Neuronal stem cell (in vitro differentiated cells): ENCODE measurements at regions not wholly inside any gene's neighbourhood (a gene's known extent, or its start where the extent isn't known, plus 50 kb on each side); places are given as distances from the start of the nearest gene placed in this dataset.

ENCODE experiments used
- DNase-seq: peaks from one replicate; pipeline ENCODE4 v3.0.0-alpha.2; 2013; ENCODE audit warnings: low spot score
- H2AFZ ChIP-seq: one replicate; pipeline ENCODE4 v1.6.1; 2013; ENCODE audit warnings: mild to moderate bottlenecking, low read length, inconsistent platforms
- H2AK5ac ChIP-seq: 2 replicates; pipeline ENCODE4 v1.6.1; 2013; ENCODE audit warnings: low read depth, mild to moderate bottlenecking, inconsistent platforms, low read length, moderate library complexity, mixed read lengths
- H2BK120ac ChIP-seq: 2 replicates; pipeline ENCODE4 v1.6.1; 2013; ENCODE audit warnings: low read depth, mild to moderate bottlenecking, inconsistent platforms, low read length, moderate library complexity, mixed read lengths
- H2BK12ac ChIP-seq: one replicate; pipeline ENCODE4 v1.6.1; 2013; ENCODE audit warnings: low read length, inconsistent platforms
- H2BK15ac ChIP-seq: 2 replicates; pipeline ENCODE4 v1.6.1; 2013; ENCODE audit warnings: mild to moderate bottlenecking, low read length, inconsistent platforms, mixed read lengths
- H2BK5ac ChIP-seq: one replicate; pipeline ENCODE4 v1.6.1; 2013; ENCODE audit warnings: inconsistent platforms, mild to moderate bottlenecking, low read length, moderate library complexity
- H3K14ac ChIP-seq: one replicate; pipeline ENCODE4 v1.6.1; 2013; ENCODE audit warnings: low read length, inconsistent platforms
- H3K18ac ChIP-seq: 2 replicates; pipeline ENCODE4 v1.6.1; 2013; ENCODE audit warnings: low read length, inconsistent platforms
- H3K23ac ChIP-seq: 2 replicates; pipeline ENCODE4 v1.6.1; 2013; ENCODE audit warnings: low read depth, mild to moderate bottlenecking, mixed read lengths, low read length, inconsistent platforms; ENCODE audit not compliant: poor library complexity
- H3K27ac ChIP-seq: replicated peaks from 3 replicates; pipeline ENCODE4 v1.5.1; 2013; ENCODE audit warnings: low read length, inconsistent platforms
- H3K27me3 ChIP-seq, 3 experiments: 2 replicates each; pipeline ENCODE4 v1.6.1; 2013; ENCODE audit warnings: low read length in 3 of 3, mild to moderate bottlenecking in 2 of 3, inconsistent platforms in 1 of 3, low read depth in 1 of 3, mixed read lengths in 1 of 3, moderate library complexity in 1 of 3; ENCODE audit not compliant: control insufficient read depth in 3 of 3, insufficient read depth in 3 of 3
- H3K36me3 ChIP-seq, 2 donors: replicated peaks in 1 of 2; 2 replicates each; pipeline ENCODE4 v1.6.1; 2013; ENCODE audit warnings: low read length in 2 of 2; ENCODE audit not compliant: control insufficient read depth in 2 of 2, insufficient read depth in 2 of 2
- H3K4ac ChIP-seq: 2 replicates; pipeline ENCODE4 v1.6.1; 2013; ENCODE audit warnings: inconsistent platforms, mild to moderate bottlenecking, low read length, moderate library complexity
- H3K4me1 ChIP-seq, 2 donors: 1 replicate in 1 of 2; 2 replicates in 1 of 2; pipeline ENCODE4 v1.6.1; 2013; ENCODE audit warnings: low read length in 2 of 2, low read depth in 1 of 2; ENCODE audit not compliant: control insufficient read depth in 2 of 2, insufficient read depth in 1 of 2
- H3K4me2 ChIP-seq: one replicate; pipeline ENCODE4 v1.6.1; 2013; ENCODE audit warnings: mild to moderate bottlenecking, low read length, inconsistent platforms; ENCODE audit not compliant: insufficient read depth, poor library complexity, severe bottlenecking
- H3K4me3 ChIP-seq, 2 donors: 2 replicates each; pipeline ENCODE4 v1.5.1; 2013; ENCODE audit warnings: low read length in 2 of 2, mild to moderate bottlenecking in 2 of 2, inconsistent platforms in 1 of 2, moderate library complexity in 1 of 2
- H3K79me1 ChIP-seq: one replicate; pipeline ENCODE4 v1.6.1; 2013; ENCODE audit warnings: low read depth, mild to moderate bottlenecking, inconsistent platforms, low read length, moderate library complexity
- H3K9ac ChIP-seq: one replicate; pipeline ENCODE4 v1.6.1; 2013; ENCODE audit warnings: mild to moderate bottlenecking, low read depth, low read length, inconsistent platforms; ENCODE audit not compliant: poor library complexity
- H3K9me3 ChIP-seq, 2 donors: replicated peaks in 1 of 2; 2 replicates each; pipeline versions ENCODE3 to v1.6.1; 2013; ENCODE audit warnings: low read length in 2 of 2, mild to moderate bottlenecking in 2 of 2, inconsistent platforms in 1 of 2, low read depth in 1 of 2, mixed read lengths in 1 of 2, moderate library complexity in 1 of 2; ENCODE audit not compliant: control insufficient read depth in 2 of 2, insufficient read depth in 1 of 2
- H4K8ac ChIP-seq: one replicate; pipeline ENCODE4 v1.6.1; 2013; ENCODE audit warnings: low read depth, mild to moderate bottlenecking, inconsistent platforms, low read length, moderate library complexity
- H4K91ac ChIP-seq: one replicate; pipeline ENCODE4 v1.6.1; 2013; ENCODE audit warnings: low read length, low read depth, mild to moderate bottlenecking, inconsistent platforms; ENCODE audit not compliant: poor library complexity
- WGBS, 2 donors: extraction: QIAGEN DNeasy Blood & Tissue Kit; methylation state at CpG; one replicate each; pipeline ENCODE4 v1.1.7; 2013; ENCODE audit warnings: missing lambda C conversion rate in 2 of 2, mixed read lengths in 1 of 2; ENCODE audit not compliant: insufficient read length in 2 of 2, insufficient replicate concordance in 1 of 2; ENCODE audit errors: extremely low coverage in 2 of 2; 5-methylcytosine and 5-hydroxymethylcytosine counted together

- H4K91ac ChIP-seq = no peak overlapping the region
- H3K27me3 ChIP-seq = no peaks in the 10 kb centered on the region
- no peak overlapping the region for H3K9ac ChIP-seq
- no peak overlapping the region for H3K4me2 ChIP-seq
- H3K27ac ChIP-seq = no peak overlapping the region
- H2AFZ ChIP-seq = no peak overlapping the region
- H4K8ac ChIP-seq = no peak overlapping the region
- no peak overlapping the region for H3K4ac ChIP-seq
- no peak for DNase-seq
- no peak overlapping the region for H3K4me3 ChIP-seq
- H2AK5ac ChIP-seq = no peak overlapping the region
- H3K79me1 ChIP-seq = no peaks in the 10 kb centered on the region
- no peaks in the 10 kb centered on the region for H3K4me1 ChIP-seq
- H2BK5ac ChIP-seq = no peak overlapping the region
- H2BK15ac ChIP-seq = no peak overlapping the region
- no peak overlapping the region for H2BK12ac ChIP-seq
- no peaks in the 10 kb centered on the region for H3K36me3 ChIP-seq
- H3K23ac ChIP-seq = no peak overlapping the region
- H3K14ac ChIP-seq = no peak overlapping the region
- WGBS, 2 donors = no CpG with 5 or more reads among the region's 3 CpGs
- no peaks in the 10 kb centered on the region for H3K9me3 ChIP-seq
- no peak overlapping the region for H3K18ac ChIP-seq
- H2BK120ac ChIP-seq = no peak overlapping the region
Observed at GRCh38 chr3:152959307-152959706, 124.4 kb downstream of the P2RY1 start.

- H2BK120ac ChIP-seq = no peak overlapping the region
- H3K4me1 ChIP-seq = no peaks in the 10 kb centered on the region
- no peak overlapping the region for H3K4me3 ChIP-seq
- no peak overlapping the region for H2AK5ac ChIP-seq
- no peak overlapping the region for H3K4ac ChIP-seq
- no peak overlapping the region for H2BK12ac ChIP-seq
- H2AFZ ChIP-seq = no peak overlapping the region
- no peak overlapping the region for H3K27ac ChIP-seq
- H2BK15ac ChIP-seq = no peak overlapping the region
- no peak overlapping the region for H3K18ac ChIP-seq
- H3K79me1 ChIP-seq = no peaks in the 10 kb centered on the region
- WGBS, 2 donors = no CpG with 5 or more reads among the region's 3 CpGs
- no peak overlapping the region for H3K23ac ChIP-seq
- no peak overlapping the region for H2BK5ac ChIP-seq
- H3K27me3 ChIP-seq = no peaks in the 10 kb centered on the region
- no peak overlapping the region for H4K8ac ChIP-seq
- no peak overlapping the region for H3K4me2 ChIP-seq
- H3K9ac ChIP-seq = no peak overlapping the region
- H3K14ac ChIP-seq = no peak overlapping the region
- no peaks in the 10 kb centered on the region for H3K9me3 ChIP-seq
- no peaks in the 10 kb centered on the region for H3K36me3 ChIP-seq
- no peak overlapping the region for H4K91ac ChIP-seq
- no peak for DNase-seq
Observed at GRCh38 chr3:152960684-152961083, 125.8 kb downstream of the P2RY1 start.

GRCh38 chr3:152961323-152961722 is 126.4 kb downstream of the P2RY1 start:
- no peak overlapping the region for H2AK5ac ChIP-seq
- no peak overlapping the region for H3K18ac ChIP-seq

GRCh38 chr3:152964911-152965609 is 130.1 kb downstream of the P2RY1 start:
- Histone ChIP-seq H2AK5ac (no peak overlapping the region), H3K27me3 (no peaks in the 10 kb centered on the region), H3K27ac (no peak overlapping the region), H3K79me1 (no peaks in the 10 kb centered on the region), H4K8ac (no peak overlapping the region), H4K91ac (no peak overlapping the region), H3K9ac (no peak overlapping the region), H3K4me1 (peaks cover 0 to 6% of the 10 kb centered on the region in 2 donors), H2BK5ac (no peak overlapping the region), H2BK15ac (no peak overlapping the region), H2BK120ac (no peak overlapping the region), H3K14ac (no peak overlapping the region), H3K4ac (no peak overlapping the region), H3K18ac (no peak overlapping the region), H3K4me2 (no peak overlapping the region), H2BK12ac (no peak overlapping the region), H3K4me3 (no peak overlapping the region), H2AFZ (no peak overlapping the region), H3K23ac (no peak overlapping the region), H3K36me3 (no peaks in the 10 kb centered on the region), H3K9me3 (no peaks in the 10 kb centered on the region)
- DNase-seq = no peak
- WGBS, 2 donors = no CpG with 5 or more reads among the region's 1 CpG

More at GRCh38 chr3:152961323-152961722, 126.4 kb downstream of the P2RY1 start:
- H3K9me3 ChIP-seq = no peaks in the 10 kb centered on the region
- H4K91ac ChIP-seq = no peak overlapping the region
- DNase-seq = no peak
- H3K23ac ChIP-seq = no peak overlapping the region
- H2AFZ ChIP-seq = no peak overlapping the region
- no peak overlapping the region for H3K9ac ChIP-seq
- H3K4ac ChIP-seq = no peak overlapping the region
- no peak overlapping the region for H3K4me3 ChIP-seq
- H4K8ac ChIP-seq = no peak overlapping the region
- H3K4me1 ChIP-seq = no peaks in the 10 kb centered on the region
- WGBS, 2 donors = no CpG with 5 or more reads among the region's 2 CpGs
- no peak overlapping the region for H3K27ac ChIP-seq
- no peak overlapping the region for H2BK12ac ChIP-seq
- no peaks in the 10 kb centered on the region for H3K79me1 ChIP-seq
- no peaks in the 10 kb centered on the region for H3K27me3 ChIP-seq
- H3K36me3 ChIP-seq = no peaks in the 10 kb centered on the region
- no peak overlapping the region for H3K4me2 ChIP-seq
- H2BK120ac ChIP-seq = no peak overlapping the region
- H2BK5ac ChIP-seq = no peak overlapping the region
- H3K14ac ChIP-seq = no peak overlapping the region
- H2BK15ac ChIP-seq = no peak overlapping the region
